CD14-positive monocyte (primary cell): ENCODE measurements at regions not wholly inside any gene's neighbourhood (a gene's known extent, or its start where the extent isn't known, plus 50 kb on each side); places are given as distances from the start of the nearest gene placed in this dataset.

Source experiments
- DNase-seq, 3 donors: peaks; one replicate each; pipeline ENCODE4 v3.0.0-alpha.2; 2011 to 2022
- H2AFZ ChIP-seq: 2 replicates; pipeline ENCODE4 v1.6.0; 2012; ENCODE audit warnings: mild to moderate bottlenecking, low read depth, low read length, inconsistent platforms; ENCODE audit not compliant: insufficient read depth, poor library complexity, severe bottlenecking
- H3K27ac ChIP-seq, 2 donors: 1 replicate in 1 of 2; 2 replicates in 1 of 2; pipeline ENCODE4 v1.5.1; 2012 to 2013; ENCODE audit warnings: low read length in 2 of 2, control low read depth in 1 of 2, inconsistent platforms in 1 of 2, low read depth in 1 of 2, mild to moderate bottlenecking in 1 of 2
- H3K27me3 ChIP-seq, 2 donors: one replicate each; pipeline versions ENCODE4 v1.6.0 to v1.6.1; 2011 to 2013; ENCODE audit warnings: low read length in 2 of 2; ENCODE audit not compliant: control insufficient read depth in 2 of 2, insufficient read depth in 2 of 2
- H3K36me3 ChIP-seq, 2 donors: replicated peaks in 1 of 2; 1 replicate in 1 of 2; 2 replicates in 1 of 2; pipeline versions ENCODE4 v1.5.1 to v1.6.1; 2012 to 2013; ENCODE audit warnings: low read length in 2 of 2, control low read depth in 1 of 2, inconsistent platforms in 1 of 2, mild to moderate bottlenecking in 1 of 2; ENCODE audit not compliant: insufficient read depth in 2 of 2, control insufficient read depth in 1 of 2
- H3K4me1 ChIP-seq, 2 donors: 1 replicate in 1 of 2; 2 replicates in 1 of 2; pipeline versions ENCODE4 v1.5.1 to v1.6.1; 2012 to 2013; ENCODE audit warnings: low read length in 2 of 2, control low read depth in 1 of 2, inconsistent platforms in 1 of 2, mild to moderate bottlenecking in 1 of 2, moderate library complexity in 1 of 2; ENCODE audit not compliant: insufficient read depth in 2 of 2, control insufficient read depth in 1 of 2
- H3K4me2 ChIP-seq: replicated peaks from 2 replicates; pipeline ENCODE3; 2012; ENCODE audit warnings: low read length, moderate library complexity, mild to moderate bottlenecking; ENCODE audit not compliant: poor library complexity, severe bottlenecking; ENCODE audit errors: extremely low read depth
- H3K4me3 ChIP-seq, 3 experiments: fragments of 200-600 bp in 1 of 3; sonication (generic) in 1 of 3; replicated peaks in 1 of 3; 1 replicate in 2 of 3; 2 replicates in 1 of 3; pipeline ENCODE4 v1.5.1; 2011 to 2013; ENCODE audit warnings: low read length in 3 of 3, mild to moderate bottlenecking in 3 of 3, control low read depth in 2 of 3, low read depth in 2 of 3, inconsistent platforms in 1 of 3, moderate library complexity in 1 of 3
- H3K79me2 ChIP-seq: 2 replicates; pipeline ENCODE4 v1.6.0; 2012; ENCODE audit warnings: mild to moderate bottlenecking, control low read depth, inconsistent platforms, low read length, moderate library complexity; ENCODE audit not compliant: insufficient read depth
- H3K9ac ChIP-seq: 2 replicates; pipeline ENCODE4 v1.6.0; 2017; ENCODE audit warnings: low read length, mild to moderate bottlenecking; ENCODE audit not compliant: insufficient read depth, poor library complexity, severe bottlenecking
- H3K9me3 ChIP-seq, 2 donors: replicated peaks in 1 of 2; 1 replicate in 1 of 2; 2 replicates in 1 of 2; pipeline versions ENCODE4 v1.5.1 to v1.6.1; 2012 to 2013; ENCODE audit warnings: low read length in 2 of 2, control low read depth in 1 of 2; ENCODE audit not compliant: control insufficient read depth in 1 of 2, insufficient read depth in 1 of 2
- H4K20me1 ChIP-seq: 2 replicates; pipeline ENCODE4 v1.6.0; 2012; ENCODE audit warnings: mild to moderate bottlenecking, low read length, control low read depth, moderate library complexity; ENCODE audit not compliant: insufficient read depth
- H3K27ac Mint-ChIP-seq, 7 donors: one replicate each; pipeline ENCODE4 v1.8.0; 2020; ENCODE audit warnings: mild to moderate bottlenecking in 7 of 7, mixed read lengths in 7 of 7, moderate library complexity in 6 of 7, inconsistent platforms in 2 of 7
- H3K27me3 Mint-ChIP-seq, 3 donors: one replicate each; pipeline ENCODE4 v1.8.0; 2021 to 2022; ENCODE audit warnings: low read depth in 3 of 3, mild to moderate bottlenecking in 3 of 3, mixed read lengths in 3 of 3, moderate library complexity in 3 of 3, inconsistent platforms in 1 of 3
- H3K36me3 Mint-ChIP-seq, 2 donors: one replicate each; pipeline ENCODE4 v1.8.0; 2020; ENCODE audit warnings: mixed read lengths in 2 of 2, inconsistent platforms in 1 of 2, mild to moderate bottlenecking in 1 of 2
- H3K4me1 Mint-ChIP-seq: one replicate; pipeline ENCODE4 v1.8.0; 2020; ENCODE audit warnings: mild to moderate bottlenecking, mixed read lengths
- H3K4me3 Mint-ChIP-seq, 2 donors: one replicate each; pipeline ENCODE4 v1.8.0; 2020; ENCODE audit warnings: mild to moderate bottlenecking in 2 of 2, mixed read lengths in 2 of 2, moderate library complexity in 1 of 2
- H3K9me3 Mint-ChIP-seq, 7 donors: one replicate each; pipeline ENCODE4 v1.8.0; 2020 to 2022; ENCODE audit warnings: mixed read lengths in 7 of 7, mild to moderate bottlenecking in 6 of 7, moderate library complexity in 6 of 7, inconsistent platforms in 2 of 7
- CTCF ChIP-seq: fragments of 200-600 bp; IDR thresholded peaks from one replicate; pipeline ENCODE4 v1.8.0; 2022; ENCODE audit warnings: antibody characterized with exemption, mild to moderate bottlenecking
- WGBS: methylation state at CpG from one replicate; pipeline ENCODE4 v1.1.5; 2013; ENCODE audit warnings: missing lambda C conversion rate; ENCODE audit not compliant: insufficient coverage; 5-methylcytosine and 5-hydroxymethylcytosine counted together
- intact Hi-C, 2 donors: fragments of 100-400 bp; cut with micrococcal nuclease; formaldehyde crosslinking; loops; one replicate each; pipeline versions ENCODE4 v1.15.0 to v1.15.1; 2023

DNA sequence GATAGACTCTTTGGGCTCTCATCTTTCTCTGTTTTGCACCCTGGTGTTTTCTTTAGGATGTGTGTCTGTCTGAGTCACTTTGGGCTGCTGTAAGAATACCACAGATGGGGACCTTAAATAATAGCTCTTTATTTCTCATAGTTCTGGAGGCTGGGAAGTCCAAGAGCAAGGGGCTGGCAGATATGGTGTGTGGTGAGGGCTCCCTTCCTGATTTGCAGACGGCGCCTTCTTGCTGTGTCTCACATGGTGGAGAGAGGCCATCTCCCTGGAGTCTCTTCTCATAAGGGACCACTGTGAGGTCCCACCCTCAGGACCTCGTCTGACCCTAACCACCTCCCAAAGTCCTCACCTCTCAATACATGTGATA is 93.7 kb upstream of the ADRA2C start:
- no peak overlapping the region for H3K27ac ChIP-seq
- no peaks in the 10 kb centered on the region for H3K4me1 Mint-ChIP-seq
- peaks cover 1 to 8% (median 5%) of the 10 kb centered on the region in 3 donors for H3K27me3 Mint-ChIP-seq
- H3K9me3 ChIP-seq, result peaks cover 13 to 15% of the 10 kb centered on the region in 2 donors
- intact Hi-C loops, result no loop called here
- H3K9ac ChIP-seq, result no peak overlapping the region
- no peak for TF ChIP-seq CTCF
- DNase-seq, result no peak
- no peak overlapping the region for H3K27ac Mint-ChIP-seq
- H2AFZ ChIP-seq, result no peak overlapping the region
- no peak overlapping the region for H3K4me3 ChIP-seq
- no peaks in the 10 kb centered on the region for H3K36me3 Mint-ChIP-seq
- no peak overlapping the region for H3K4me2 ChIP-seq
- 100% methylated on average over 2 of the region's 3 CpGs for WGBS
- peaks cover 11 to 18% (median 16%) of the 10 kb centered on the region in 7 donors for H3K9me3 Mint-ChIP-seq
- no peaks in the 10 kb centered on the region for H3K27me3 ChIP-seq
- no peaks in the 10 kb centered on the region for H3K36me3 ChIP-seq
- H3K4me3 Mint-ChIP-seq, result no peak overlapping the region
- no peaks in the 10 kb centered on the region for H4K20me1 ChIP-seq
- no peaks in the 10 kb centered on the region for H3K79me2 ChIP-seq
- H3K4me1 ChIP-seq, result no peaks in the 10 kb centered on the region

- Histone ChIP-seq H3K27ac (no peak overlapping the region), H2AFZ (no peak overlapping the region), H3K9ac (no peak overlapping the region), H3K4me3 (no peak overlapping the region), H3K4me2 (no peak overlapping the region), H3K9me3 (peaks cover 18 to 21% of the 10 kb centered on the region in 2 donors), H3K36me3 (no peaks in the 10 kb centered on the region), H4K20me1 (no peaks in the 10 kb centered on the region), H3K27me3 (no peaks in the 10 kb centered on the region), H3K4me1 (no peaks in the 10 kb centered on the region), H3K79me2 (no peaks in the 10 kb centered on the region)
- no peak for DNase-seq
- 66% methylated on average over 9 of the region's 12 CpGs for WGBS
- no peaks in the 10 kb centered on the region for H3K36me3 Mint-ChIP-seq
- H3K9me3 Mint-ChIP-seq, result peaks cover 15 to 24% (median 21%) of the 10 kb centered on the region in 7 donors
- no peak overlapping the region for H3K4me3 Mint-ChIP-seq
- intact Hi-C loops, result no loop called here
- H3K27ac Mint-ChIP-seq, result peak overlapping the region in 1 of 7 donors; percentile 44
- TF ChIP-seq CTCF, result no peak
- no peaks in the 10 kb centered on the region for H3K4me1 Mint-ChIP-seq
- H3K27me3 Mint-ChIP-seq, result peaks cover 1 to 8% (median 5%) of the 10 kb centered on the region in 3 donors
Observed at GRCh38 chr4:3671571-3672464, 94.4 kb upstream of the ADRA2C start.
